ENCODE measurements at regions not wholly inside any gene's neighbourhood (a gene's known extent, or its start where the extent isn't known, plus 50 kb on each side); places are given as distances from the start of the nearest gene placed in this dataset.
"Not testable (repeated sequence)": the region's sequence is repeated elsewhere in the genome, so short reads cannot be mapped to it uniquely, and the experiment has no call there.

DNA sequence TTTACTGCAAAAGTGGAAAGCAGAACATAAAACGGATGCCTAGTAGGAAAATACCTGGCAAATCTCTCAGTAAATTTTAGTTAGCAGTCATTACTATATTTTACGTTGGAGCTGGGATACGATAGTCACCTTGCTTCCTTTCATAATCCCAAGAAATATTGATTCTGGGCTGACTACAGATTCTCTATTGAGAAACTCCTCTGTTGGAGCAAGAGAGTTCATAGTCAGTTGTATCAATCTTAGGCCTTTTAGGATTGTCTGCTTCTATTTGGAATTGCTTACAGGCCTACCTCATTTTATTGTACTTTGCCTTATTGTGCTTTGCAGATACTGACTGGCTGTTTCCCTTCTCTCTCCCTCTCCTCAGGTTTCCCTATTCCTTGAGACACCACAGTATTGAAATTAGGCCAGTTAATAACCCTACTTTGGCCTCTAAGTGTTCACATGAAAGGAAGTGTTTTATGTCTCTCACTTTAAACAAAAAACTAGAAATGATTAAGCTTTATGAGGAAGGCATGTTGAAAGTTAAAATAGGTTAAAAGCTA is 233.7 kb upstream of the TARS1 start:
- no peaks in the 10 kb centered on the region for H3K27me3 ChIP-seq
- intact Hi-C loops (cut with DNase I) = no loop called here

DNA sequence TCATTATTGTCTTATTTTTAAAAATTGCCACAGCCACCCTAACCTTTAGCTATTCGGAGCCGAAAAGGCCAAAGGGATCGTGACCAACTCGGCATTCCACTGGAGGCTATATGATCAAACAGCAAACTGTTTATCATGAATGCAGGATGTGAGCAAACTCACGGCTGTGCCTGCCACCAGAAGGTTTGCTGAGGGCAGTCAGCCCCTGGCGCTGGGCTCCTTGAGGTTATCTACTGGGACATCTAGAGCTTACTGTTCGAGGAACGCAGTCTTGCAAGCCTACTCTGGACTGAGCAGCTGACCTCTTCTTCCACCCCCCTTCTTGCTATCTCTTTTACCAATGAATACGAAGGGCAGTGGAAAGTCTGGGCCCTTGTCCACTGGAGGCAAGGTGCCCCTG is 231.5 kb upstream of the TARS1 start:
- Histone ChIP-seq H3K4me3 (no peak overlapping the region), H3K4me1 (no peaks in the 10 kb centered on the region), H3K27ac (no peak overlapping the region), H3K9ac (ENCODE audit: low read depth in 2 of 2, low read length in 2 of 2) (no peak overlapping the region), H3K27me3 (no peaks in the 10 kb centered on the region), H3K36me3 (no peaks in the 10 kb centered on the region), H3K9me3 (no peaks in the 10 kb centered on the region)
- intact Hi-C loops (cut with DNase I) = no loop called here
- TF ChIP-seq, protein P1, sequence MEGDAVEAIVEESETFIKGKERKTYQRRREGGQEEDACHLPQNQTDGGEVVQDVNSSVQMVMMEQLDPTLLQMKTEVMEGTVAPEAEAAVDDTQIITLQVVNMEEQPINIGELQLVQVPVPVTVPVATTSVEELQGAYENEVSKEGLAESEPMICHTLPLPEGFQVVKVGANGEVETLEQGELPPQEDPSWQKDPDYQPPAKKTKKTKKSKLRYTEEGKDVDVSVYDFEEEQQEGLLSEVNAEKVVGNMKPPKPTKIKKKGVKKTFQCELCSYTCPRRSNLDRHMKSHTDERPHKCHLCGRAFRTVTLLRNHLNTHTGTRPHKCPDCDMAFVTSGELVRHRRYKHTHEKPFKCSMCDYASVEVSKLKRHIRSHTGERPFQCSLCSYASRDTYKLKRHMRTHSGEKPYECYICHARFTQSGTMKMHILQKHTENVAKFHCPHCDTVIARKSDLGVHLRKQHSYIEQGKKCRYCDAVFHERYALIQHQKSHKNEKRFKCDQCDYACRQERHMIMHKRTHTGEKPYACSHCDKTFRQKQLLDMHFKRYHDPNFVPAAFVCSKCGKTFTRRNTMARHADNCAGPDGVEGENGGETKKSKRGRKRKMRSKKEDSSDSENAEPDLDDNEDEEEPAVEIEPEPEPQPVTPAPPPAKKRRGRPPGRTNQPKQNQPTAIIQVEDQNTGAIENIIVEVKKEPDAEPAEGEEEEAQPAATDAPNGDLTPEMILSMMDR (IDR thresholded peaks at IDR 0.05) = no peak
- no peak for DNase-seq

More for the DNA sequence above, 233.7 kb upstream of the TARS1 start:
- H3K4me3 ChIP-seq = no peak overlapping the region
- H3K9me3 ChIP-seq = no peaks in the 10 kb centered on the region
- H3K36me3 ChIP-seq = no peaks in the 10 kb centered on the region
- no peaks in the 10 kb centered on the region for H3K4me1 ChIP-seq
- H3K27ac ChIP-seq = no peak overlapping the region
- DNase-seq = no peak
- TF ChIP-seq, protein P1 (IDR thresholded peaks at IDR 0.05) = no peak
- no peak overlapping the region for H3K9ac ChIP-seq (ENCODE audit: low read depth in 2 of 2, low read length in 2 of 2)

DNA sequence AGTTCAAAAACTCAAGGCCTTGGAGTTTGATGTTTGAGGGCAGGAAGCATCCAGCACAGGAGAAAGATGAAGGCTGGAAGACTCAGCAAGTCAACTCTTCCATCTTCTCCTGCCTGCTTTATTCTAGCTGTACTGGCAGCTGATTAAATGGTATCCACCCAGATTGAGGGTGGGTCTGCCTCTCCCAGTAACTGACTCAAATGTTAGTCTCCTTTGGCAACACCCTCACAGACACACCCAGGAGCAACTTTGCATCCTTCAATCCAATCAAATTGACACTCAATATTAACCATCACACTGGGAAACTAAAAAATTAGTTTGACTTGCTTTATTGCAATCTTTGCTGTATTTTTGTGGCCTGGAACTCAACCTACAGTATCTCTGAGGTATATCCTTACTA is 230.5 kb upstream of the TARS1 start:
- H3K9me3 ChIP-seq; H3K36me3 ChIP-seq; H3K27ac ChIP-seq; H3K4me3 ChIP-seq; H3K9ac ChIP-seq (ENCODE audit: low read depth in 2 of 2, low read length in 2 of 2); H3K4me1 ChIP-seq; DNase-seq; intact Hi-C loops (cut with DNase I); H3K27me3 ChIP-seq: not testable (repeated sequence)

GRCh38 chr5:33210978-33211377 is 229.8 kb upstream of the TARS1 start:
- H3K27me3 ChIP-seq = no peaks in the 10 kb centered on the region
- TF ChIP-seq, protein P1 (IDR thresholded peaks at IDR 0.05) = no peak
- DNase-seq = no peak
- H3K4me3 ChIP-seq = no peak overlapping the region
- intact Hi-C loops (cut with DNase I) = no loop called here
- H3K36me3 ChIP-seq = no peaks in the 10 kb centered on the region
- no peak overlapping the region for H3K9ac ChIP-seq (ENCODE audit: low read depth in 2 of 2, low read length in 2 of 2)
- H3K27ac ChIP-seq = no peak overlapping the region
- no peaks in the 10 kb centered on the region for H3K9me3 ChIP-seq
- no peaks in the 10 kb centered on the region for H3K4me1 ChIP-seq

GRCh38 chr5:33212439-33212838 is 228.3 kb upstream of the TARS1 start:
- intact Hi-C loops (cut with DNase I) = no loop called here
- no peak for DNase-seq
- no peak overlapping the region for H3K27ac ChIP-seq
- no peaks in the 10 kb centered on the region for H3K9me3 ChIP-seq
- H3K27me3 ChIP-seq = no peaks in the 10 kb centered on the region
- TF ChIP-seq, protein P1 (IDR thresholded peaks at IDR 0.05) = no peak
- H3K9ac ChIP-seq (ENCODE audit: low read depth in 2 of 2, low read length in 2 of 2) = no peak overlapping the region
- no peak overlapping the region for H3K4me3 ChIP-seq
- H3K4me1 ChIP-seq = no peaks in the 10 kb centered on the region
- no peaks in the 10 kb centered on the region for H3K36me3 ChIP-seq

DNA sequence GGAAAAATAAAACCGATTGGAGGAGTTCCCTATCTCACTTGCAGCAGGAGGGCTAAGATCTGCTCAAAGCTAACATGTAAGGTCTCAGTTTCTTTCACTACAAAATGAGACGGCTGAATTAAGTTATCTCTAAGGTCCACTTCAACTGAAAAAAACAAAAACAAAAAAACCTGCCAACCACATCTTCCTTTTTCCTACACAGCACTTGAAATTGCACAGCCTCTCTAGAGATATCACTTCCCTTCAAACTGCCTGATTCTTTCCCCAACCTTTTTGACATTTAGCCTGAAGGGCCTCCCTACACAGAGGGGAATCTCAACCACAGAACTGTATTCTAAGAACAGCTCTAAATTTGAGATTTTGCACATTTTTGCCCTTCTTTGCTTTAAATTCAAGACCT is 227.9 kb upstream of the TARS1 start:
- TF ChIP-seq, protein P1 (IDR thresholded peaks at IDR 0.05) = no peak
- H3K27ac ChIP-seq = no peak overlapping the region
- intact Hi-C loops (cut with DNase I) = no loop called here

More for the DNA sequence above, 227.9 kb upstream of the TARS1 start:
- Histone ChIP-seq H3K9me3 (no peaks in the 10 kb centered on the region), H3K4me3 (no peak overlapping the region), H3K9ac (ENCODE audit: low read depth in 2 of 2, low read length in 2 of 2) (no peak overlapping the region), H3K36me3 (no peaks in the 10 kb centered on the region), H3K27me3 (no peaks in the 10 kb centered on the region), H3K4me1 (no peaks in the 10 kb centered on the region)
- DNase-seq = no peak

All from colonic mucosa (tissue), 4 donors.